ENCODE measurements at regions not wholly inside any gene's neighbourhood (a gene's known extent, or its start where the extent isn't known, plus 50 kb on each side); places are given as distances from the start of the nearest gene placed in this dataset.

- Mint-ChIP-seq H3K27ac (no peak overlapping the region), H3K4me1 (no peaks in the 10 kb centered on the region), H3K36me3 (no peaks in the 10 kb centered on the region), H3K9me3 (peaks cover 0 to 5% (median 0%) of the 10 kb centered on the region in 3 donors), H3K4me3 (no peak overlapping the region), H3K27me3 (peaks cover 1% of the 10 kb centered on the region)
Observed at GRCh38 chr3:154559623-154560022, 129.6 kb upstream of the GPR149 start.

DNA sequence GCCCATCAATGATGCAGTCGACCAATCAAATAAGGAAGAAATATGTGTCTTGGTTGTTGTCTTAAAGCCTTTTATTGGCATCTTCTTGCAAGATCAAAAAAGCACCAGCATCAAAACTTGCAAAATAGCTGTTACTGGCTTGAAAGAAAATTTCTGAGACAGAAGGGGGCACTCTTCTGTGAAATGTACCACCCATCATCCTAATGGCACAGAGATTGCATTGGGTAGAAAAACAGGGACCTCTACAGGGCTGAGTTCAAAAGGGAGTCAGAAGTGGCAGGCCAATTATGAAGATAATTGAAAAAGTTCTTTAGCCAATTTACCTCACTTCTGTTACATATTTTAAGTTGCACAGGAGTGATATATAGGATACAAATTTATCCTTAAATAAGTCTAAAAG, 122.3 kb upstream of the GPR149 start:
- H3K4me1 Mint-ChIP-seq, result no peaks in the 10 kb centered on the region
- H3K27me3 Mint-ChIP-seq, result no peaks in the 10 kb centered on the region
- no peak overlapping the region for H3K27ac Mint-ChIP-seq
- no peaks in the 10 kb centered on the region for H3K9me3 Mint-ChIP-seq
- no peak overlapping the region for H3K4me3 Mint-ChIP-seq
- H3K36me3 Mint-ChIP-seq, result no peaks in the 10 kb centered on the region

DNA sequence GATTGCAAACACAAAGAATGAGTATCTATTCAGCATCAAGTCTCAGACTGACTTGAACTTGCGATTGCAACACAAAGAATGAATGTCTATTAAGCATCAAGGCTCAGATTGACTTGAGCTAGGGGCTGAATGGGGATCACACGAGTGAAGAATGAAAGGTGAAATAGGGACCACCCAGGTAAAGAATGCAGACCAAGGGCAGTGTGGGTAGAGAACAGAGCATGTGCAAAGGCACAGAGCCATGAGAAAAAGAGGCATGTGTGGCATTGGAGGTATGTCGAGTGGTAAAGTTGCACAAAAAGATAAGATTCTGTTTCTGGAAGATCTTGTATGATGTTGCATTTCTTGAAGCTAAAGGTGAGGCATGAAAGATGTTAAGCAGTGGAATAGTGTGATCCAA, 119.4 kb upstream of the GPR149 start:
- Mint-ChIP-seq H3K9me3 (no peaks in the 10 kb centered on the region), H3K4me1 (no peaks in the 10 kb centered on the region), H3K27me3 (no peaks in the 10 kb centered on the region), H3K27ac (no peak overlapping the region), H3K4me3 (no peak overlapping the region), H3K36me3 (no peaks in the 10 kb centered on the region)

GRCh38 chr3:154548341-154548740, 118.4 kb upstream of the GPR149 start:
- Mint-ChIP-seq H3K9me3 (no peaks in the 10 kb centered on the region), H3K36me3 (no peaks in the 10 kb centered on the region), H3K27me3 (no peaks in the 10 kb centered on the region), H3K4me3 (no peak overlapping the region), H3K27ac (no peak overlapping the region), H3K4me1 (no peaks in the 10 kb centered on the region)

DNA sequence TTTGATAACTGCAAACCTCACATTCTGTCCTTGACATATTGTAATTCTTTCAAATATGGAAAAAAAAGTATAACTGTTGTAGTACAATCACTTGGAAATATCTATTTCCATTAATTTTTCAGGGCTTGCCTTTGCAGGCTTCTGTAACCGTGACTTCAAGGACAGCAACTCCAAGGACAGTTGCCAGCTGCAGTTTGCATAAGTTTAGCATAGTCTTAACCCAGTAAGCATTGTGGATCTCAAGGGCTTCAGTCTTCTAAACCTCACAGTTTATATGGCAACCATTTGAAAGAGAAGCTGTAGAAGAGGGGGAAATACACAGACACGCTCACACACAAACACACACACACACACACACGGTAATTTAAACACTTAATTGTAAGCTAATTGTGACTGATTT, 112.8 kb upstream of the GPR149 start:
- Mint-ChIP-seq H3K9me3 (peaks cover 0 to 2% (median 1%) of the 10 kb centered on the region in 3 donors), H3K27me3 (no peaks in the 10 kb centered on the region), H3K4me1 (no peaks in the 10 kb centered on the region), H3K27ac (no peak overlapping the region), H3K4me3 (no peak overlapping the region), H3K36me3 (no peaks in the 10 kb centered on the region)

DNA sequence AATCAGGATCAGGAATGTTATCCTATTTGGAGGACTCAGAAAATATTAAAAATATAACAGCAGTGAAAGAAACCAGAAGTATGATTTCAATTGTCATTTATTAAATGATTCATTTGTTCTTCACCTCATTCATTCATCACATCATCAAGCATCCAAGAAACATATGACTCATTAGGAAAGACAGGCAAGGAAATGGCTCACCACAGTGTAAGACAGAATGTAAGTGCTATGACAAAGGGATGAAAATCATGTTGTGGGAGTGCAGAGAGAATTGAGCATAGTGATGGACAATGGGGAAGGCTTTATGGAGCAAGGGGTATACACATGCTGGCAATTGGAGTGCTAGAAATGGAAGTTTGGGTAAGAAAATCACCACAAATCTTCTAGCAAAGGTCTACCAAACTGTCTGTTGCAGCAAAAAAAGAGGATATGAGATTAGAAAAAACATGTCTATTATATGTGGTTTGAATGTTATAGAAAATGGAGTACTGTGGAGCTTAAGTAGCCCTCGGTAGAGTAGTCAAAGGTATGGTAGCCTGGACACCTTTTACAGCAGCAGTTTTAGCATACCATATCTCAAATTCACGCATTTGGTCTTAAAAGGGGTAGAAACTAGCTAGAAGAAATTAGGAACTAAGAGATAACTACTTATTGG, 111.1 kb upstream of the GPR149 start:
- H3K27ac Mint-ChIP-seq, result no peak overlapping the region
- H3K36me3 Mint-ChIP-seq, result no peaks in the 10 kb centered on the region
- H3K4me1 Mint-ChIP-seq, result no peaks in the 10 kb centered on the region
- H3K9me3 Mint-ChIP-seq, result peaks cover 0 to 2% (median 2%) of the 10 kb centered on the region in 3 donors
- H3K4me3 Mint-ChIP-seq, result no peak overlapping the region
- H3K27me3 Mint-ChIP-seq, result no peaks in the 10 kb centered on the region

- H3K4me1 Mint-ChIP-seq, result no peaks in the 10 kb centered on the region
- no peak overlapping the region for H3K27ac Mint-ChIP-seq
- no peak overlapping the region for H3K4me3 Mint-ChIP-seq
- H3K36me3 Mint-ChIP-seq, result no peaks in the 10 kb centered on the region
- peaks cover 0 to 8% (median 2%) of the 10 kb centered on the region in 3 donors for H3K9me3 Mint-ChIP-seq
- H3K27me3 Mint-ChIP-seq, result no peaks in the 10 kb centered on the region
Observed at GRCh38 chr3:154538566-154539360, 108.8 kb upstream of the GPR149 start.

DNA sequence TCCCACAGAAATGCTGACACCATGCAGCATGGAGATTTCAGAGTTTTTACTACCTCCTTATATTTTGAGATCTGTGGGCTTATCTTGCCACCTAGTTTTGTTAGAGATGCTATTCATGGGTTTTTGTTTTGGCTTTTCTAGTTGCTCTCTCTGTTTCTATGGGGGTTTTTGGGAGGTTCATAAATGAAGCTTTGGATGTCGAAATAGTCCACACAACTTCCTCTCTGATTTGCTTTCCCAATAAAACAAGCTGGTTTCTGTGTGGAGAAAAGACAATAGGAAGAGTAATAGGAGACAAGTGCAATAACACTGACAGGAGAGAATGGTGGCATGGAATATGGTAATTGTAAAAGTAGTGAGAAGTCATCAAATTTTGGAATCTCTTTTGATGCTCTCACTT, 106.8 kb upstream of the GPR149 start:
- Mint-ChIP-seq H3K36me3 (no peaks in the 10 kb centered on the region), H3K4me3 (no peak overlapping the region), H3K4me1 (no peaks in the 10 kb centered on the region), H3K27ac (no peak overlapping the region), H3K9me3 (peaks cover 0 to 8% (median 2%) of the 10 kb centered on the region in 3 donors), H3K27me3 (no peaks in the 10 kb centered on the region)

- Mint-ChIP-seq H3K9me3 (peaks cover 0 to 2% (median 0%) of the 10 kb centered on the region in 3 donors), H3K4me1 (no peaks in the 10 kb centered on the region), H3K27me3 (no peaks in the 10 kb centered on the region), H3K36me3 (no peaks in the 10 kb centered on the region), H3K4me3 (no peak overlapping the region), H3K27ac (no peak overlapping the region)
Observed at GRCh38 chr3:154522036-154522602, 92.1 kb upstream of the GPR149 start.

DNA sequence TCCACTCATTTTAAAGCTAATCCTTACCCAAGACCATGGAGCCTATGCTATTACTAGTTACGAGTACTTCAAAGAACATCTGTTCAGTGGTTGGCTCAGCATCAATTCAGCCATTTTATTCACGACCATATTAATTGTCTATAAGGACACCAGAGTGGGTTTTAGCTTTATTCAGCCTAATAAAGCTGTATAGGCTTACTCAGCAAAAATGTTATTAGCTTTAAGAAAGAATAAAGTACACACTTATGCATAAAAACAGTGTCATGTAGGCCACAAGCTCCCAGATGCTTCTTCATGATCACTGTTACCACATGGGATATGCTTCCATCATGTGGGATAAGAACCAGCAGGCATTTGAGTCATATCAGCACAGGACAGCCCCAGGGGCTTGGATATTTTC, 87.4 kb upstream of the GPR149 start:
- H3K9me3 Mint-ChIP-seq, result peaks cover 0 to 4% (median 4%) of the 10 kb centered on the region in 3 donors
- H3K4me1 Mint-ChIP-seq, result no peaks in the 10 kb centered on the region
- H3K27ac Mint-ChIP-seq, result no peak overlapping the region
- H3K36me3 Mint-ChIP-seq, result no peaks in the 10 kb centered on the region
- H3K27me3 Mint-ChIP-seq, result no peaks in the 10 kb centered on the region
- H3K4me3 Mint-ChIP-seq, result no peak overlapping the region

DNA sequence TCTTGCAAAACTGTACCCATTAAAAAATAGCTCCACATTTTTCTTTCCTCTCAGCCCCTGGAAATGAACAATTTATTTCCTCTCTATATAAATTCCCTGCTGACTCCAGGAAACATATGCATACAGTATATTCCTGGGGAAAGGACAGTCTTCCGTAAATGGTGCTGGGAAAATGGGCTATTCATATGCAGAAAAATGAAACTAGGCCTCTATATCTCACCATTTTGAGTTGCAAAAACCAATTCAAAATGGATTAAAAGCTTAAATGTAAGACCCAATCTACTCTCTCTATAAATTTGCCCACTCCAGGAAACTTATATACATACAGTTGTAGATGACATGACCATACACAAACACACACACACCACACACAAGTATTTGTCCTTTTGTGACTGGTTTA, 85.9 kb upstream of the GPR149 start:
- Mint-ChIP-seq H3K36me3 (no peaks in the 10 kb centered on the region), H3K4me3 (no peak overlapping the region), H3K27ac (no peak overlapping the region), H3K4me1 (no peaks in the 10 kb centered on the region), H3K27me3 (no peaks in the 10 kb centered on the region), H3K9me3 (peaks cover 0 to 6% (median 4%) of the 10 kb centered on the region in 3 donors)

GRCh38 chr3:154510780-154511179, 80.8 kb upstream of the GPR149 start:
- no peaks in the 10 kb centered on the region for H3K27me3 Mint-ChIP-seq
- H3K27ac Mint-ChIP-seq, result no peak overlapping the region
- H3K9me3 Mint-ChIP-seq, result peaks cover 0 to 7% (median 4%) of the 10 kb centered on the region in 3 donors
- H3K4me3 Mint-ChIP-seq, result no peak overlapping the region
- H3K4me1 Mint-ChIP-seq, result no peaks in the 10 kb centered on the region
- no peaks in the 10 kb centered on the region for H3K36me3 Mint-ChIP-seq

GRCh38 chr3:154507727-154508126, 77.7 kb upstream of the GPR149 start:
- peaks cover 0 to 6% (median 0%) of the 10 kb centered on the region in 3 donors for H3K9me3 Mint-ChIP-seq
- no peaks in the 10 kb centered on the region for H3K36me3 Mint-ChIP-seq

DNA sequence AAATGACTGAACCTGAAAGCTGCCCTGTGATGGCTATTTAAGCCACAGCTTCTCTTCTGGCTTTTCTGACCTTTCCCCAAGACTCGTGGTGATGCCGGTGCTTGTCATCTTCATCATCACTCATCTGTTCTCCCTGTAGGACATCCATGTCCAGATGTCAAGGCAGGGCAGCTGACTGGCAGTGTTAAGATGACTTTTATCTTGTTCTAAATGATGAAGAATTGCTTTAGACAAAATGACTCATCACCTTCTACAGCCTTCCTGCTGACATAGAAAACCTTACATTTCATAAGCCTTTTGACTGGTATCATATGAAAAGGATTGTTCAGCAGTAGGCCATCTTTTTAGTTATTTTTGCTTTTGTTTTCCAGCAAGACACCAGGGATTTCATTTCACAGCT, 67.0 kb upstream of the GPR149 start:
- Mint-ChIP-seq H3K9me3 (peaks cover 0 to 7% (median 3%) of the 10 kb centered on the region in 3 donors), H3K27ac (no peak overlapping the region), H3K36me3 (no peaks in the 10 kb centered on the region)

More at GRCh38 chr3:154507727-154508126, 77.7 kb upstream of the GPR149 start:
- Mint-ChIP-seq H3K4me1 (no peaks in the 10 kb centered on the region), H3K4me3 (no peak overlapping the region), H3K27ac (no peak overlapping the region), H3K27me3 (no peaks in the 10 kb centered on the region)

GRCh38 chr3:154496540-154496939, 66.5 kb upstream of the GPR149 start:
- no peaks in the 10 kb centered on the region for H3K27me3 Mint-ChIP-seq
- H3K4me3 Mint-ChIP-seq, result no peak overlapping the region
- H3K36me3 Mint-ChIP-seq, result no peaks in the 10 kb centered on the region
- no peak overlapping the region for H3K27ac Mint-ChIP-seq
- no peaks in the 10 kb centered on the region for H3K4me1 Mint-ChIP-seq
- H3K9me3 Mint-ChIP-seq, result peaks cover under 1 to 7% (median 3%) of the 10 kb centered on the region in 3 donors

More for the DNA sequence above, 67.0 kb upstream of the GPR149 start:
- Mint-ChIP-seq H3K4me1 (no peaks in the 10 kb centered on the region), H3K27me3 (no peaks in the 10 kb centered on the region), H3K4me3 (no peak overlapping the region)
